Loucy (cell line): ENCODE measurements at regions not wholly inside any gene's neighbourhood (a gene's known extent, or its start where the extent isn't known, plus 50 kb on each side); places are given as distances from the start of the nearest gene placed in this dataset.

Experiments used
- CTCF ChIP-seq: fragments of 200-600 bp; sonication (generic); conservative IDR thresholded peaks from 2 replicates; pipeline ENCODE4 v1.5.1; 2014; ENCODE audit warnings: mild to moderate bottlenecking, antibody characterized with exemption, low read length
- EZH2phosphoT487 ChIP-seq: fragments of 200-600 bp; IDR thresholded peaks from 2 replicates; pipeline ENCODE4 v1.6.1; 2018; ENCODE audit warnings: antibody characterized with exemption, mild to moderate bottlenecking, moderate library complexity, borderline replicate concordance

- no peak for TF ChIP-seq CTCF
- TF ChIP-seq EZH2phosphoT487, result no peak
Observed at GRCh38 chr7:115827305-115828045, 203.1 kb downstream of the TFEC start.
